ENCODE measurements at regions not wholly inside any gene's neighbourhood (a gene's known extent, or its start where the extent isn't known, plus 50 kb on each side); places are given as distances from the start of the nearest gene placed in this dataset.
"Not testable (repeated sequence)": the region's sequence is repeated elsewhere in the genome, so short reads cannot be mapped to it uniquely, and the experiment has no call there.

DNA sequence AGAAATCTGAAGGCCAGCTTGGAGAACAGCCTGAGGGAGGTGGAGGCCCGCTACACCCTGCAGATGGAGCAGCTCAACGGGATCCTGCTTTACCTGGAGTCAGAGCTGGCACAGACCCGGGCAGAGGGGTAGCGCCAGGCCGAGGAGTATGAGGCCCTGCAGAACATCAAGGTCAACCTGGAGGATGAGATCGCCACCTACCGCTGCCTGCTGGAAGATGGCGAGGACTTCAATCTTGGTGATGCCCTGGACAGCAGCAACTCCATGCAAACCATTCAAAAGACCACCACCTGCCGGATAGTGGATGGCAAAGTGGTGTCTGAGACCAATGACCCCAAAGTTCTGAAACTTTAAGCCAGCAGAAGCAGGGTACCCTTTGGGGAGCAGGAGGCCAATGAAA lies 318.4 kb downstream of the ZFHX3 start:
- DNase-seq (ENCODE audit: low spot score), result not testable (repeated sequence)

DNA sequence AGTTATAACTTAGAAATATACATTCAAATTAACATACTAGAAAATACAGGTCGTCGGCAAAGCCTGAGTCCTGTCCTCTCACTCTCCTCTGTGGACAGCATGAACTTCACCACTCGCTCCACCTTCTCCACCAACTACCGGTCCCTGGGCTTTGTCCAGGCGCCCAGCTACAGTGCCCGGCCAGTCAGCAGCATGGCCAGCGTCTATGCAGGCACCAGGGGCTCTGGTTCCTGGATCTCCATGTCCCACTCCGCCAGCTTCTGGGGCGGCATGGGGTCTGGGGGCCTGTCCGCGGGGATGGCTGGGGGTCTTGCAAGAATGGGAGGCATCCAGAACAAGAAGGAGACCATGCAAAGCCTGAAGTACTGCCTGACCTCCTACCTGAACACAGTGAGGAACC lies 319.4 kb downstream of the ZFHX3 start:
- no peak for DNase-seq (ENCODE audit: low spot score)
- TF ChIP-seq, protein P1, sequence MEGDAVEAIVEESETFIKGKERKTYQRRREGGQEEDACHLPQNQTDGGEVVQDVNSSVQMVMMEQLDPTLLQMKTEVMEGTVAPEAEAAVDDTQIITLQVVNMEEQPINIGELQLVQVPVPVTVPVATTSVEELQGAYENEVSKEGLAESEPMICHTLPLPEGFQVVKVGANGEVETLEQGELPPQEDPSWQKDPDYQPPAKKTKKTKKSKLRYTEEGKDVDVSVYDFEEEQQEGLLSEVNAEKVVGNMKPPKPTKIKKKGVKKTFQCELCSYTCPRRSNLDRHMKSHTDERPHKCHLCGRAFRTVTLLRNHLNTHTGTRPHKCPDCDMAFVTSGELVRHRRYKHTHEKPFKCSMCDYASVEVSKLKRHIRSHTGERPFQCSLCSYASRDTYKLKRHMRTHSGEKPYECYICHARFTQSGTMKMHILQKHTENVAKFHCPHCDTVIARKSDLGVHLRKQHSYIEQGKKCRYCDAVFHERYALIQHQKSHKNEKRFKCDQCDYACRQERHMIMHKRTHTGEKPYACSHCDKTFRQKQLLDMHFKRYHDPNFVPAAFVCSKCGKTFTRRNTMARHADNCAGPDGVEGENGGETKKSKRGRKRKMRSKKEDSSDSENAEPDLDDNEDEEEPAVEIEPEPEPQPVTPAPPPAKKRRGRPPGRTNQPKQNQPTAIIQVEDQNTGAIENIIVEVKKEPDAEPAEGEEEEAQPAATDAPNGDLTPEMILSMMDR (IDR thresholded peaks at IDR 0.05; ENCODE audit: extremely low read depth, missing control alignments), result no peak

DNA sequence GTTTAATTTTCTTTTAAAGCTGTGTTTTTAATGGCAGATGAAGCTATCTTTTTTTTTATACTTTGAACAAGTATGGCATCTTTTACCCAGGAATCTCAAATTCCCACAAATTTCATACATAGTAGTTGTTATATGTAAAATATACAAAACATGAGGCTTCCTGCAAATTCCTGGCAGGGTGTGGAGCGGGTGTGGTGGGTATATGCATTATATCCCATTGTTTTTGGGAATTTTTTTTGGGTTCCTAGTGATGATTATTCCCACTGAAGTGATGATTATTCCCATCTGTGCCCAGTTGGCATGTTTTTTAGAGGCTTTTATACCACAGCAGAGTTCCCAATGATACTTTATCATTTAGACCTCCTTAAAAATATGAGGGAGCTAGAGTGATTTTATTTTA lies 320.4 kb downstream of the ZFHX3 start:
- TF ChIP-seq, protein P1 (IDR thresholded peaks at IDR 0.05; ENCODE audit: extremely low read depth, missing control alignments), result no peak
- DNase-seq (ENCODE audit: low spot score), result no peak

DNA sequence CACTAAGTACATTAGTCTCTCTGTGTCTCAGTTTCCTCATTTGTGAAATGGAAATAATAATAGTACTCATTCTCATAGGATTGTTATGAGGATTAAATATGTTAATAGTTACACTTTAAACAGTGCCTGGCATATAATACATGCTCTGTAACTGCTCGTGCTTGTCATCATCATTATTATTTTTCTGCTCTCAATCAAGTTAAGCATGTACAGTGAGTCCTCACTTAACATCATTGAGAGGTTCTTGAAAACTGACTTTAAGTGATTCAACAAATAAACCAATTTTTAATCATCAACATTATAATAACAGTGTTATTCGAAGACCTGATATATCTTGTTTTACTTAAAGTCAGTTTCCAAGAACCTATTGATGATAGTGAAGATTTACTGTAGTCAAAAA lies 322.3 kb downstream of the ZFHX3 start:
- TF ChIP-seq, protein P1 (IDR thresholded peaks at IDR 0.05; ENCODE audit: extremely low read depth, missing control alignments), result no peak
- DNase-seq (ENCODE audit: low spot score), result no peak

DNA sequence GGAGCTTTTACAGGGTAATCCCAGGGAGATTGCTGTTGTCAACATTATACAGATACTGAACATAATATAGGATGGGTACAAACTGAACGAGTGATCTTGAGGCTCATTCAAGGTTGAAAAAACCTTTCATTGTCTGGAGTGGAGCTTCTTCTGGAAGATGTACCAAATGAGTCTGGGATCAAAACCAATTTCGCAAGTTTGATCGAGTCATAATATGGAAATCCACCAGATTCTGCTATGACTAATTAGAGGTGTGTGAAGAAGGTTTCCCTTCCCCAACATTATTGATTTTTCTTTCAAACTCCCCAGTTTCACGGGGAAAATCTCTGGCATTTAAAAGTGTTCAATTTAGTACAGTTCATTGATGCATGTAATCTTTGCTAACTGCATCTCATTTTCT lies 324.1 kb downstream of the ZFHX3 start:
- TF ChIP-seq, protein P1 (IDR thresholded peaks at IDR 0.05; ENCODE audit: extremely low read depth, missing control alignments), result no peak

DNA sequence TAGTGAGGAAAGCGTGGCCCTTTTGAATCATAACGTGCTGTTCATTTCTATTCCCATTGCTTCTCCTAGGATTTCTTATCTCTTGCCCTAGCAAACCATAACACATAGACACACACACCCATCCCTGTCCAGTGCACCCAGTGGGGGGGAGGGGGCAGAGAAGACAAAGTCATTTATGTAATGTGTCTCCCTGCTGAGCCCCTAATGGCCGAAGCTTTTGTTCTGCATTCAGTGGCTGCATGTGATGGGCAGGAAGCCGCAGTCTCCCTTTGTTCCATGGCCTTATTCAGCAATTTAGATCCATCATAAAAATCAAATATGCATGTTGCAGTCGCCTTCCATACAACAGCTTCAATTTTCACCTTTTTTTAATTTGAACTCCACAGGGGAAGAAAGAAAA lies 325.4 kb downstream of the ZFHX3 start:
- TF ChIP-seq, protein P1 (IDR thresholded peaks at IDR 0.05; ENCODE audit: extremely low read depth, missing control alignments), result no peak
- no peak for DNase-seq (ENCODE audit: low spot score)

More for the DNA sequence above, 324.1 kb downstream of the ZFHX3 start:
- DNase-seq (ENCODE audit: low spot score), result no peak

DNA sequence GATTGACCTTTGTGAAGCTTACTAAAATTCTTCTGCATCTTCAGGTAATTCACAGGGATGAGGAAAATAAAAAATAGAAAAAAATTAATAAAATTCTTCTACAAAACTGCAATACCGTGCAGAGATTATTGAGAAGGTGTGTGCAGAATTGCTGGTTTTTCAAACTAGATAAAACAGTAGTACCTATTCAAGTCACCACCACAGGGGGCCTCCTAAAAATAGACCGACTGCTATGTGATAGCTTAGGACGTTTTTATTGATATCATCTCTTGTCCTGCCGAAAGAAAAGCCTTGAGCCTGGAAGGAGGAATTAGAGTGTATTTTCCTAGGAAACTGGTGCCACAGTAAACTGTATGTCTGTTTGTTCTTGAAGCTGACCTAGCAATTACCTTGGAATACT lies 325.9 kb downstream of the ZFHX3 start:
- no peak for DNase-seq (ENCODE audit: low spot score)
- TF ChIP-seq, protein P1 (IDR thresholded peaks at IDR 0.05; ENCODE audit: extremely low read depth, missing control alignments), result no peak

DNA sequence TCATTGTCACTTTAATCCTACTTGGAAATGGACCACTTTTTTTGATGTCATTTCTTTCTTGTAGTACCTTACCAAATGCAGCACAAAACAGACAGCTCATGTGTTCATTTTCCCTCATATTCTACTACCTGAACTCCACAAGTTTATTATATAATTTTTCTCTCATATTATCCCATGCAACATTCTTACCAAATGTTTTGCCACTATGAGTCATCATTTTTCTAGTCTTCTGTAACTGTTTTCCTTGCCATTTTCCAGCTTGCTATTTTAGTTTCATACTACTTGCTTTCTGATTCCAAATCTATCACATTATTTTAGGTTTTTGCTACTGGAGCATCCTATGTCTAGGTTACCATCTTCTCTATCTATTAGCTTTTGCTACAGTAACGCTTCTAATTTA lies 332.7 kb downstream of the ZFHX3 start:
- DNase-seq (ENCODE audit: low spot score), result no peak
- TF ChIP-seq, protein P1 (IDR thresholded peaks at IDR 0.05; ENCODE audit: extremely low read depth, missing control alignments), result no peak

Data from GM20000 (cell line).